Putamen (tissue), 1 donor: ENCODE measurements at regions not wholly inside any gene's neighbourhood (a gene's known extent, or its start where the extent isn't known, plus 50 kb on each side); places are given as distances from the start of the nearest gene placed in this dataset.
A peak's percentile ranks its signal among the peaks of the same experiment; 100 is the strongest.
"Not testable (repeated sequence)": the region's sequence is repeated elsewhere in the genome, so short reads cannot be mapped to it uniquely, and the experiment has no call there.

Source experiments
- DNase-seq: peaks from one replicate; pipeline ENCODE4 v3.0.0-alpha.2; 2016; ENCODE audit warnings: low spot score

DNA sequence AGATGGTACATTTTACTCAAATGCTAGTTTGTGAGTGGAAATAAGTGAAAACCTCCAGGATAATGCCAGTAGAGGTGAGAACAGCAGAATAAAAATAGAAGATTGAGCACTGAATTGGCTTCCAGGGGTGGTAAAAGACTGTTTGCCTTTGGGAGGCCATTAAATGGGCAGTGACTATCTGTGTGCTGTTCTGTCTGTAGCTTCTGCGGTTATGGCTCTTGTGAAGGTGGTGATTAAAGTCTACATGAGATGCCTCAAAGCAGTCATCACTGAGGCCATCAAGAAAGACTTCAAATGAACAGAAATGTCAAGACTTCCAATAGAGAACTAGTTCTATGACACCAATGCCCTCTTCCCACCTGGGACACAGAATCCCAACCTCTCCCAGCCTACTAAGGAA, 108.8 kb downstream of the EFHB start:
- DNase-seq = no peak

DNA sequence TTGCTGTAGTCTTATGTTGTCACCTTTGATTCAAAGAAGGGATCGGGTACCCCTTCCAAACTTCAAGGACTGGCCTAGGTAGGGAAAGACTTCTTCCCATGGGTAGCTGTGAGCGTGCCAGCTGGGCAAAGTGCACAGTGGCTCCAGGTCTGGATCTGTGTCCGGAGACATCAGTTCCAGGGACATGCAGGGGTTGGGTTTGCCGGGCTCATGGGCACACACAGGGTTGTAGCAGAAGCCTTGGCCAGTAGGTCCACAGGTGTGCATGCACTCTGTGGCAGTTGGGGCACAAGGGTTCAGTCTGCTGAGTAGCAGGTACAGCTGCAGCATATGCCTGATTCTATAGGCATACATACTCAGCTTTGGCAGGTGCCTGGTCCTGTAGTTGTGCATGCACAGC, 111.2 kb downstream of the EFHB start:
- DNase-seq = no peak

DNA sequence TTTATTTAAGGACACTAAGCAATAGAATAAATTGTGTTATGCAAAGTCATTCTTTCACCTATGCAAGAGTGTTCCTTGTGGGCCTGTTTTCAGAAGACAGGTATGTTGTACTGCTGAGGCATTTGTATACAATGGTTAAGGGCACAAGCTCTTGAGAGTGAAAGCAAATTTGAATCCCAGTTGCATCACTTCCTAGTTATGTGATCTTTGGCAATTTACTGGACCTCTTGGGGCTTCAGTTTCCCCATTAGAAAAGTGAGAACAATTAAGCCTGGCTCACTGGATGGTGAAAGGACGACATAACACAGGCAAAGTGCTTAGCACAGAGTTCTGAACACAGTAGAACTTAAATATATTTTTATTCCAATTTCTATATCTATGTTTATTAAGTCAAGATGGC, 117.4 kb downstream of the EFHB start:
- DNase-seq = no peak

DNA sequence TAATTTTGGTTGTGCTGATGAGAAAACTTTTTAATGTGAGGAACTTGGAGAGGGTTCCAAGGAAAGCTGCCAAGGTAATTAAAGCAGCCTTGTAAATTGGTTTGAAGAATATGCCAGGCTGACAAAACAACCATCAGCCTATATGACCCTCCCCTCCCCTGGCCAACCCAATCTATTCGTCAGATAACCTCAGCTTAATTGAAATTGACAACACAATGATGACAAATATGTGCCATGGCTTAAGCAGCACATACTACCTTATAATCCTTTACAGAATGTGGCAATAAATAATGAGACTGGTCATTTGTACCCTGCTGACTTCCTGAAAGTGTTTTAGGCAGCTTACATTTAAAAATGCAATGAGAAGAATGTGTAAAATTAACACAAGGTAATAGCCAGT, 118.2 kb downstream of the EFHB start:
- no peak for DNase-seq

DNA sequence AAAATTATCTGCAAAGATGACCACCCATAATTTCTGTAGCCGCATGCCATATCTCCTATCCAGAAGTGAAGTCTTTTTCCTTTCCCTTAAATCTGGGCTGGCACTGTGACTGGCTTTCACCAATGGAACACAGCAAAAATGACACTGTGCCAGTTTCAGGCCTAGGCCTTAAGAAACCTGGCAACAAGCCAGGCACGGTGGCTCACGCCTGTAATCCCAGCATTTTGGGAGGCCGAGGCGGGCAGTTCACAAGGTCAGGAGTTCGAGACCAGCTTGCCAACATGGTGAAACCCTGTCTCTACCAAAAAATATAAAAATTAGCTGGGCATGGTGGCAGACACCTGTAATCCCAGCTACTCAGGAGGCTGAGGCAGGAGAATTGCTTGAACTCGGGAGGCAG, 120.3 kb downstream of the EFHB start:
- not testable (repeated sequence) for DNase-seq

DNA sequence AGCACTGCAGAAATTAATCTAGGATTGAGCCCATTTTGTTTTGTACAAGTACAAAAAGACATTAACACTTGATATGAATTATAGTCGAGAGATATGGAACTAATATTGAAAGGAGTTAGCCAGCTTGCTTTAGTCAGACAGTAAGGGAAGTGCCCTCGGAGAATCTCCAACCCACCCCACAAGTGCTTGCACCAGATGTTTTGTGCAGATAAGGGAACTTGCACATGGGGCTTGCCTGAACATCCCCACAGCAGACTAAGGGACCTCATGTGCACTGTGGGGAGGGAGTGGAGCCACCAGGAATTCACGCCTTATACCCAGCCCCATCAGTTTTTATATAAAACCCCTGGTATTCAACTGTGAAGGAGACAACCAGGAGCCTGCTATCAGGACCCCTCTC, 122.3 kb downstream of the EFHB start:
- no peak for DNase-seq

DNA sequence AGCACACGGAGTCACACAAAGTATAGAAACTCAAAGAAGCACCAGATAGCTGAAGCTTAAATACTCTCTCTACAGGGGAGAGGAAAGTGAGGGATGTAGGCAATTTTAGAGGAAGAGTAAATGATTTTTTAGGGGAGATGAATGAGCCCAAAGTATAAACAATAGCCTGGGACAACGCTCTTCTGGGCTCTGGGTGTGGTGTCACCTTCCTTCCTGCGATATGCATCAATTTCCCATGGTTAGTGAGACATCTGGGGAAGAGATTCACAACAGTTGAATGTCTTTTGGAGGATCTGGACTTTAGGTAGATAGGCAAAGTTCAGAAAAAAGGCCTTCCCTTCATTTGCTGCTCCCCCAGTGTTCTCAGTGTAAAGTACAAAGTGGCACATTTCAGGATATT, 125.2 kb downstream of the EFHB start:
- DNase-seq = no peak

DNA sequence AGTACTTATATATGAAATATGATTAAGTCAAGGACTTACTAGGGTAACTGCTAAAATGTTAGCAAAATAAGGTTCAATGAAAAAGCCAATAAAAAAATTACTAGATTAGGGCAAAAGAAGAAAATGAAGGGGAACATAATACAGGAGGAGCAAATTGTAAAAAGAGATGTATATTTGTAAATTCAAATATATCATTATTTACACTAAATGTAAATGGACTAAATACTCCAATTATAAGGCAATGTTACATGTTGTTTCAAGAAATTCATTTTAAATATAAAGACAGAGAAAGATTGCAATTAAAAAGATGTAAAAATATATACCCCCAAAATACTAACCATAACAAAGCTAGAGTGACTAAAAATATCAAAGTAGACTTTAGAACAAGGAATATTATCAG, 134.1 kb downstream of the EFHB start:
- DNase-seq = no peak

DNA sequence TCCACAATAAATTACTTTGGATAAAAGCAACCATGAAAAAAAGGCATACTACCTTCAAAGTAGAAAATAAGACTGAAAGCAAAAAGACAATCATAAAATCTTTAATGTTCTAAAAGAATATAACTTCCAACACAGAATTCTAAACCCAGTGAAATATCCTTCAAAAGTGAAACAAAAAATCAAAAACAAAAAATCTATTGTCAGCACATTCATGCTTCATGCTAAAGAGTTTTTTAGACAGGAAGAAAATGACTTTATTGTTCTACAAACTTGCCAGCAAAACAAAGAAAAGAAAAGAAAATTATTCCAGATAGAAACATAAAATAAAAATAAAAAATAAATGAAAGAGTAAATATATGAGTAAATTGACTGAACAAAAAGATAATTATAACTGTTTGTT, 134.9 kb downstream of the EFHB start:
- DNase-seq = no peak

DNA sequence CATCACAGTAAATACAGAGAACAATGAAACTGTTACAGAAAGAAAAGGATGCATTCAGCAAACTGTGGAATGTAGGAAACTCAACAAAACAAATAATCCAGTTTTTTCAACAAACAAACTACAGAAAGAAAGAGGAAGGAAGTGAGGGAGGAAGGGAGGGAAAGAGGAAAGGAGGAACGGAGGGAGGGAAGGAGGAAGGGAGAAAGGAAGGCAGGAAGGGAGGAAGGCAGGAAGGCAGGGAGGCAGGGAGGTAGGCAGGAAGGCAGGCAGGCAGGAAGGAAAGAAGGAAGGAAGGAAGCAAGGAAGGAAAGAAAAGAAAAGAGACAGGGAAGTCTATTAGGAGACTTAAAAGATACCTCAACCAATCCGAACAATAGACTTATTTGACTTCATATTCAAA, 135.7 kb downstream of the EFHB start:
- DNase-seq = no peak

DNA sequence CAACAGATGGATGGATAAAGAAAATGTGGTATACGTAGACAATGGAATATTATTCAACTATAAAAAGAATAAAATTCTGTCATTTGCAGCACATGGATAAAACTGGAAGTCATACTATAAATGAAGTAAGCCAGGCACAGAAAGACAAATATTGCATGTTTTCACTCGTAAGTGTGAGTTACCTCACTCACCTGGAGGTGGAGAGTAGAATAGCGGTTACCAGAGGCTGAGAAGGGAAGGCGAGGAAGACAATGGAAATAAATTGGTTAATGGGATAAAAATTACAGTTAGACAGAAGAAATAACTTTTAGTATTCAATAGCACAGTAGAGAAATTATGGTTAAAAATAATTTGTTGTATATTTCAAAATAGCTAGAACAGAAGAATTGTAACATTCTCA, 141.6 kb downstream of the EFHB start:
- no peak for DNase-seq

DNA sequence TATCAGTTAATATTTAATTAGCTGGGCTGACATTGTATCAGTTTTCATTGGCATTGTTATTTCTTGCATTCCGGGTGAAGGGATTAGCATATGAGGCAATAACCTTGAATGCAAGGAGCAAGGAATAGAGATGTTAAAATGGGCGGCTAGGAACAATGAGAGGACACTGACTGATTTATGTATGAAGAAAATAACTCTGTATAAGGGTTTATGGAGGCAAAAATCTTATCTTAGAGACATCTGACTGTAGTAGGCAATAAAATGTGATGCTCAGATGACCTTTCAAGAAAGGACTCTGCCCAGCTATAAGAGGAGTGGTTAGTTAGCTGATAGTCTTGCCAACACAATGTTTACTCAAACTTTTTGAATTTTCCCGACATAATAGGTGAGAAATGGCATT, 158.3 kb downstream of the EFHB start:
- no peak for DNase-seq

DNA sequence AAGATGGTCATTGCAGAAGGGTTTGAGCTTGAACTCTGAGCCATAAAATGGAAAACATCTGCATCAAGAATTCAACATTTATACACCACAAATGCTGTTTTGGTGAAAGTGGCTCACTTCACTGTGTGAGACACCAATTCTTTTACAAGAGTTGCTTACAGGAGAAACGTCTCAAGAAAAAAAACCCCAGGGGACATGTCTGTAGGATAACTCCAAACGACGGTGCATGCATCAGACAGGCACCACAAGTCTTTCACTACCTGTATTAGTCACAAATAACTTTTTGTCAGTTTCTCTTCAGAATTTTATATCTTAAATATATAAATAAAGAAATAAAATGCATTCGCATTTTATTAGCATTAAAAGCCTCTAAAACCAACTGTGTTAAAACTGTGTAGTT, 164.3 kb downstream of the EFHB start:
- DNase-seq = no peak

DNA sequence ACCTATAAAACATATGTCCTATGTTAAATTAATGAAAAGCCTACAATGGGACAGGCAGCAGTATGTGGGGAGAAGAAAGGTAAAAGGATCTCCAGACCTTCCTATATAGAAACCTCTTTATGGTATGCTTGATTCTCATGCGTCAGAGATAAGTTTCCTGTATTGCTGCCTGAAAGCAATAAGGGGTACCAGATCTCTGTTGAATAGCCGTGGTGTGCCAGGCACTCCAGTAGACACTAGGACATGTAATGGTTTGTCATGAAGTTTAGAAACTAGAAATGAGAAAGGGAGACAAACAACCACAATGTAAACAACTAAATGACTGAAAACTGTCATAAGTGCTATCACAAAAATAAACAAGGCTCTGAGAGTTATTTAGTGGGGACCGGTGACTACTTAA, 168.1 kb downstream of the EFHB start:
- DNase-seq = no peak

DNA sequence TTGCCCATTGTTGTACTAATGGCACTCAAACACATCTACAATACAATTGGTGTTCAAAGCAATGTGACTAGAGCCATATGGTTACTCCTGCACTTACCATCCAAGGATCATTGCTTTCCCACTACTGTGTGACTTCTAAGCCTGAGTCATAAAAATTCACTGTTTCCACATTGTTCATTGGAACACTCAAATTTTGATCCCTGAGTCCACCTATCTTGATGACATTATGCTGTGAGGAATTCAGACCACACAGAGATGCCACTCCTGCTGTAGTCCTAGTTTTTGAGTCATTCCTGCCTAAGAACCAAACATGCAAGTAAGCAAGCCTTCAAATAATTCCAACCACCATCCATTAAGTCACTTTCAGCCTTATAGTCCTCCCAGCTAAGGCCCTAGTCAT, 176.2 kb downstream of the EFHB start:
- no peak for DNase-seq

DNA sequence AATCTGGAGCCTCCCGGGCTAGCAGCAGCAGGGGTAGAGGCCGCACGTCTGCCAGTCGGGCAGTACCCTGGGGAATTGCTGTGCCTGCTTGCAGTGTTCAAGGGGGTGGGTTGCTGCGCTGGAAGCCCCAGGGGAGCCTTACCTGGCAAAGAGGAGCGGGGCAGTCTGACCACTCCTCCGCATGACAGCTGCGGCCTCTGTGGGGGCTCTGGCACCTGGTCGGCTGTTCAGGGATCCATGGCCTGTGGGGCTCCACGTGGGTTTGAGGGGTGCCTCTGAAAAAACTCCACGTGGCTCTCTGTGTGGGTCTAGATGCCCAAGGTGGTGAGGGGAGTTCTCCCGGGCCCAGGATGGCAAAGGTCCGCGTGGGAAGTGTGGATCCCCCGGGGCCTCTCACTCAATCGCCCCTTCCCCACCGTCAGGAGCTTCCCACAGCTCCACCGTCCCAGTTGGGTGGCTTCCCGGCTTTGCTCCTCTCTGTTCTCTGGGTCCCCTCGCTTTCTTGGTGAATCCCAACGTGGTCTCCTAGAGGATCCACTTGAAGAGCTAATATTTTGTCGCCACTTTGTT, 184.5 kb downstream of the EFHB start:
- DNase-seq = no peak

DNA sequence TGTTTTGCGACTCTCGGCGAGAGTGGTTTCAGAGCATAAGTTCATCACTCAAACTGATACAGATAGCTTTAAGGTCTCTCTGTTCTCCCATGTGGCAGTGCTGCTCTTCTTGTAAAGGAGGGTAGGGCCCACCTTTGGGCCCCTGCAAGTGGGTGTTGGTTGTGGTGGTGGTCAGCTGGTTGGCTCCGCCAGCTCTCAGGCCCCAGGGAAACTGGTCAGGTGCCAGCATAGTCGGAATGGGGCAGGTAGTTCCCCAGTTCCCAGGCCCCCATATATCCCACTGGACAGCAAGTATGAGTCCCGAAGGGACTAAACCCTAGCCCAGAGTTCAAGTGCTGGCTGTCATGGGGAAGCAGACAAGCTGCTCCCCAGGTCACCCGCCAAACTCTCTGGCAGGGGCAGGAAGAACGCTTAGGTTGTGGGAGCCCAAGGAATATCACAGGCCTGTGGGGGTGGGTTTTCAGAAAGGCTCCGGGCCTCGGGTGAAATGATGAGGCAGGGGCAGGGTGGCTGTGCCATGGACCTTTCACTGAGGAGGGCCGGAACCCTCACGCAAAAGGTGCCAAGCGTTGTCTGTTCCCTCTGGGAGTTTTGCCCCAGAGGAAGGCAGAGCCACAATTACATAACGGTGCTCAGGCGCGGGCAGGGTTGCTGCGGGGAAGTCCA, 185.1 kb downstream of the EFHB start:
- no peak for DNase-seq

DNA sequence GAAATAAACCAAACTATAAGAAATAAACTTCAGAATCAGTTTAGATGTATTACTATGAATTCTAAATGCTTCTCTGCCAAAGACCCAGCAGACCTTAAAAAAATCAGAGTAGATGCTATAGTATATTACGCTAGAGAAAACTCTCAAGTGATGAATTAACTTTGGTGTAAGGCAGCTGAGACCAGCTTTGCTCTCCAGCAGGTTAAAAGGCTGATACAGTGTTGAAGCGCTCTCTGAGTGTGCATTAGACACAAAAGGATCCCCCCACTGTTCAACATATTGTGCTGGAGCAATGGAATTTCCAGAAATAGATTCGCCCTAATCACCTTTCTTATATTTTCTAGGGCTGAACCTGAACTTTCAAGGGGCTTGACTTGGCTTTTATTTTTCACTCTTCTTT, 190.0 kb downstream of the EFHB start:
- no peak for DNase-seq

DNA sequence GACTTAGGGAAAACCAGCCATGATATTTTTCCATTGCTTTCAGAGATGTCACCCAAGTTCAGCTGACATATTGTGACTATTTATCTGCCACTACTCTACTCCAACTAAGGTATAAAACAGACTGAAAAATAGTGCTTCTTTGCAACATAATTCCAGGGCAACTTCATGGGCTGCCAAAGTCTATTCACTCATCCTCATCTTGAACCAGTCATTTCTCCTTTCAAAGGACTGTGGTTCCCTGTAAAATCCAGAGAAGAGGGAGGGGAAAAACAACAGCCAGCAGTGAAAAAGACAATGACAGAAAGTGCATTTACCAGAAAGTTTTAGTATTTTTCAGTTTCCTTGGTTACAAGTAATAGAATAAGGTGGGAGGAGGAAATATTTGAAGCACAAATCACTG, 191.1 kb downstream of the EFHB start:
- no peak for DNase-seq

DNA sequence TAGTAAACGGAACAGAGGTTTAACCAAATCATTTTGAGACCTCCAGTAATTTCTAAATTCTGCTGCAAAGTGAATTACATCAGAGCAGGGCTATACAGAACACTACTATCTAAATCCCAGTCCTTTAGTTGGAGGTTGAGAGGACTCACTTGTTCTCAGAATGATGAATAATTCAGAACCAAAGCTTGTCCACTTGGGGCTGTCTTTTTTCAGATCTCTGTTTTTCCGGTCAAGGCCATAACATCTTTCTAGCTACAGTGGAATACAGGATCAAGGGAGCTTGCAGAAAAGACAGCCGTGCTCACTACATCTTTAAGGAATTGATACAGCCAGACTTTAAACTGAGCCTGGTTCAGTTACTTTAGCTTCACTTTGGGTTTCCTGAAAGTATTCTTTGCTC, 194.5 kb downstream of the EFHB start:
- peak; percentile 59 for DNase-seq

DNA sequence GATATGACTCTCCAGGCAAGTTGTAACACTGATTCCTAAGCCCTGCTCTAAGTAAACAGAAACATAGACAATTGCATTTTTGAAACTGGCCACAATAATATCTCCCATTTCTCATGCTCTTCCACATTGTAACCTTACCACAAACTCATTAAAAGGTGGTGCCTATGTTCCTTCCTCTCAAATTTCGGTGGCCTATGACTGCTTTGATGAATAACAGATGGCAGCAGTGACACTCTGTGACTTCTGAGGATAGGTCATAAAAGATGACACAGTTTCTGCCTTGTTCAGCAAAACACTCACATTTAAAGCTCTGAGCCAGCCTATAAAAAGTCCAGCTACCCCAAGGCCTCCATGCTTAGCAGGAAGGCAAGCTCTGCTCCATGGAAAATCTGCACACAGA, 195.2 kb downstream of the EFHB start:
- no peak for DNase-seq

DNA sequence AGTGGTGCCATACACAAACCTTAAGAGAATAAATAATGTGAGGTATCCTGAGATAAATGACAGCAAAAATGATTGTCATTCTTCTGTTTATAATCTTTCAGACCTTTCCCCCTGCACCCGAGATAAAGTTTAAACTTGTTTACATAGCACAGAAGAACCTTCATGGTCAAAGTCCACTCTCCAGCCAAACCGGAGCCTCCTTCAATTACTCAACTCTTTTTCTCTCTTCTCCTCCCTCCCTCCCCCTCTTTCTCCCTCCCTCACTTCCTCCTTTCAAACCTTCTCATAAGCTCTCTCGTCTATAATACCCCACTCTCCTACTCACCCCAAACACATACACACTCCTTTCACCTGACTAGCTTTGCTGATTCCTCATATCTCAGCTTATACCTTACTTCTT, 198.9 kb downstream of the EFHB start:
- no peak for DNase-seq

DNA sequence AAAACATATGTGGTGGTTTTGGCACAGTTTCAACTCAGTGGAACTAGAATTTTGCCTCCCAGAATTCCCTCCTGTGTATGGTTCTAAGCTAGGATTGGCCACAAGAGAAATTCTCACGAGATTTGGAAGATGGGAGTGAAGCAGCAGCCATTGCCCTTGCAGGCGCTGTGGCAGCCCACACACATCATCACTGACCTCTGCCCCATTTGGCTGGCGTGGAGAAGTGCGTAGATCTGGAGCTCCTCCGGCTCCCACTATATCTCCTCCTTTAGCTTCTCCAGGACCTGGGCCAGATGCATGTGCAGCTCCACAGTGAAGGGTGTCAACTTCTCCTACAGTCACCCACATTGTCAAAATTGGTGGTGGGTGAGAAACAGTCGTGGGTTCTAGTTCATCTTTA, 199.6 kb downstream of the EFHB start:
- no peak for DNase-seq

DNA sequence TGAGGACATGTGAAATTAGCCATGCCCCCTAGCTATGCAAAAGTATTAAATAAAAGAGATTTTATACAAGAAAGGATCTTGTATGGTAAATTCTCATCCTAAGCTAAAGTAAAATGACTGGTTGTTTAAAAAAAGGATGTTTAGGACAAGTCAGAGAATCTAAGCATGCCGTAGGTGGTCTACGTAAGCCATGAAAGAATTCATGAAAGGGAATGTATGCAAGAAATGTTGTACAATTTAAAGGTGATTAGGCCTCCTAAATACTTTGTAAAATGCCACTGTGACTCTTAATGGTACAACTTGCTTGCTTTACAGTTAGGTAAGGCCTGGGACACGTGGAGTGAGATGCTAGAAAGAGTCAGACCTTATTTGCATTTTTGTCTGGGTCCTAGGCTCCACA, 209.0 kb downstream of the EFHB start:
- no peak for DNase-seq

DNA sequence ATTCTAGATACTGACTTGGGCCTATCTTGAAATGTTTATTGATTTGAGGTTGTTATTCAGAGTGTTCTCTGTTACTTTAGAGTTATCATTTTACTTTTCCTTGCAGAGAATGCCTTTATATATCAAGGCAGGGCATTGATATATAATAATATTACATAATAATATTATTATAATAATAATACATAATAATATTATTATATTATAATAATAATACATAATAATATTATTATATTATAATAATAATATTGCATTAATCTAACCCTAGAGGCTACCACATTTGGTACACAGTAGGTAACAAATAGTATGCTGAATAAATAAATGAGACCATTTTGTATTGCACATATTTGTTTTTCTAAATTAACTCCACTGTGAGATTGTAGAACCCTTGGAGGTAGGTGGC, 216.3 kb downstream of the EFHB start:
- DNase-seq = no peak
